Fibroblast of skin of abdomen (primary cell): ENCODE measurements at regions not wholly inside any gene's neighbourhood (a gene's known extent, or its start where the extent isn't known, plus 50 kb on each side); places are given as distances from the start of the nearest gene placed in this dataset.
"Not testable (repeated sequence)": the region's sequence is repeated elsewhere in the genome, so short reads cannot be mapped to it uniquely, and the experiment has no call there.

ENCODE experiments used
- DNase-seq: peaks from one replicate; pipeline ENCODE4 v3.0.0-alpha.2; 2013

- no peak for DNase-seq
Observed at GRCh38 chr15:63434576-63435186, 53.0 kb upstream of the CA12 start.

GRCh38 chr15:63435204-63435820 is 53.7 kb upstream of the CA12 start:
- DNase-seq = no peak

GRCh38 chr15:63436341-63436740 is 54.7 kb upstream of the CA12 start:
- no peak for DNase-seq

DNA sequence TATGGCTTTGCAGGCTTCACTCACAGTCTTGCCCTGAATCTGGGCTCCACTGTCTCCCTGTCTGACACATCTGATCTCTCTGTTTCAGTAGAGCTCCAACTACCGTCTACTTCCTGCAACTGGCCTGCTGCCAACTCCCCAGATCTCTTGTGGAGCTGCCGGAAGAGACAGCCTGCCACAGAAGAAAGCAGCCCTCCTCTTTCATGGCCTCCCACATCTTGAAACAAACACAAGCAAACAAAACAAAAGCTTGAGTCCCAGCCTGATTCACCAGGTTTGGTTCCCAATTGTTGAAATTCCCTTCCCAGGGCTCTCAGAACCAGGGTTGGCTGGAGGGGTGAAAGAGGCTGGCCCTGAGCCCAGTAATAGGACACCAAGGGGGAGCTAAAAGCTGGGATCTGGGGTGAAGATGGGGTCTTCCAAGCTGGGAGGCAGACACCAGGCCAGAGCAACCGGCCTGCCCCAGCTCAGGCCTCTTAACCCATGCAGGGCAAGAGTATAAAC is 55.3 kb upstream of the CA12 start:
- peak; percentile 91 for DNase-seq

DNA sequence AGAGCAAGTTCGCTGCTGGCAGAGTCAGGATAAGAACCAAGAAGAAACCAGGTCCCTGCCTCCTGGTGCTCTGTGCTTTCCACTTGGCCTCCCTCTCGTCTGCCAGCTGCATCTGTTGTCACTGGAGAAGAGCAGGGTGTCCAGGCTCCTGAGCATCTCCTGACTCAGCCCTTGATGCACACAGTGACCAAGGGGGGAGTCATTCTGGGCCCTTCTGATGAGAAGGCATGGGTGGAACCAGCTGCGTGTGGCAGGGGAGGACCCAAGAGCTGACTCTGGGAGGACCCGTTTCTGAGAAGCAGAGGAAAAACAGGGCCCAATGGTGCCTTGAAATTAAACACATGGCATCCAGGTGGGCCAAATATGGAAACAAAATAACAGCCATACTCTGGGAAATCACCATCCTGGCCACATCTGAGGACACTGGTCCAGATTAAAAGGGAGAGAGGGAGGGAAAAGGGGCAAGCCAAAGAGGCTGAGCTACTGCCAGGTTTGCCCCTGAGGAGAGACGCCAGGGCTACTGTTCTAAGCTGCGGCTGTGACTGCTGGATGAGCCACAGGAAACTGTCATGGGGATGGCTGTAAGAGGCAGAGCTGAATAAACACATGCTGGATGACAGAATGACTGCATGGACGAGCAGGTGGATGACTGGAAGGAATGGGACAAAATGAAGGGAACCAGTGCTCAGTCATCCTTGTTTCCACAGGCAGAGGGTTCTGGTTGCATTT is 58.1 kb upstream of the CA12 start:
- peak; percentile 18 for DNase-seq

GRCh38 chr15:63440265-63440648 is 58.6 kb upstream of the CA12 start:
- no peak for DNase-seq

DNA sequence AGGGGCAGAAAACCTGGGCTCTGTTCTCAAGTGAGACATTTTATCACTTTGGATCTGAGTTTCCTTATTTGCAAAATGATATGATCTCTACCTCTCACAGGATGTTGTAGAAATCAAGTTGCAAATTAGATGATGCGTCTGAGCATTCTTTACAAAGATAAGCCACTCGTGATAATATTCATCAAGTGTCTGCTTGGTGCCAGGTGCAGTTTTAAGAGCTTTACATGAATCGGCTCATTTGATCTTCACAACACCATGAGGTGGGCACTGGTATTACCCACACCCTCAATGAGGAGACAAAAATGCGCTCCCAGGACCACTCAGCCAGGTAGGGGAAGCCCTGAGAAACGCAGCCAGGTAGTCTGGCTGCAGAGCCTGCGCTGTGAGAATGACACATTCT is 59.1 kb upstream of the CA12 start:
- DNase-seq = no peak

GRCh38 chr15:63441266-63441665 is 59.6 kb upstream of the CA12 start:
- DNase-seq = no peak

DNA sequence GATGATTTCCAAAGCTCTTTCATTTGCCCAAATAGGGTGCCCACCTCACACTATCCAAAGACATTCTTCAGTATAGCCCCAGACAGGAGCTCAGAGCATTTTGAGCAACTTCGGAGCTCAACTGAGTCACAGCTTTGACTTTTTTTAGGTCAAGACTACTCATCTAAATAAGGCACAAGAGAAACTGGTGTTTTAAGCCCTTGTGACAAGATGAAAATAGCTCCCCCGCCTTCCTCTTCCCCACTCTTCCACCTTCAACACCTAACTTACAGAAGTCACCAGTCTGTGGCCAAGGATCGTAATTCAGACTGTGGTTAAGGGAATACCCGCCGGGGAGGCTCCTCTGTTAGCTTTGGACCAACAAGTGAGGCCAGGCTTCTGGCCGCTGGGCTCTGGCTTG is 60.4 kb upstream of the CA12 start:
- no peak for DNase-seq

DNA sequence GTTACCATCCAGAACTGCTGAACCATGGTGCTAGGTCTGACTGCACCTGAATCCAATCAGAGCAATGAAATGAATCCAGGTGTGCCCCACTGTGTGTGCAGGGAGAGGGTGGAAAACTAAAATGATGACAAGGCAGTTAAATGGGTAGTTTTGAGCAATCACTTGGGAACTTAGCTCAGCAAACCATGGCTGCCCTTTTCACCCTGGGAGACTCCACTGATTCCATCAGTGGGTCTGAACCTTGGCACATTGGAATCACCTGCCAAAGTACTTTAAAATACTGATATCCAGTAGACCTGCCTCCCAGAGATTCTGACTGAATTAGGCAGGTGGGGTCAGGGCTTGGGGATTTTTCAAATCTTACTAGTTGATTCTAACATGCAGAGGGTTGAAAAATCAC is 59.8 kb upstream of the USP3 start:
- DNase-seq = no peak

- DNase-seq = no peak
Observed at GRCh38 chr15:63446255-63446654, 58.1 kb upstream of the USP3 start.

- no peak for DNase-seq
Observed at GRCh38 chr15:63447017-63447676, 57.2 kb upstream of the USP3 start.

DNA sequence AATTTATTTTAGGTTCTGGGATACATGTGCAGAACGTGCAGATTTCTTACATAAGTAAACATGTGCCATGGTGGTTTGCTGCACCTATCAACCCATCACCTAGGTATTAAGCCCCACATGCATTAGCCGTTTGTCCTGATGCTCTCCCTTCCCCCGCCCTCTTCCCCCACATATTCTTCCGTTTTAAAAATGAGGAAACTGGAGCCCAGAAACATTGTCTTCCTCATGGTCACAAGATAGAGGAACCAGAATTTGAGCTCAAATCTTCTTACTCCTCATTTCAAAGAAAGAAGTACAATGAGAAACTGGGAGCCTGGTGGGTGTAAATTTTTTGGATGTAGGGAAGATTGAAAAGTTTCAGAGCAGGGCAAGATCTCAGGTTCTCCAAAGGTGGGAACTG is 56.1 kb upstream of the USP3 start:
- no peak for DNase-seq

DNA sequence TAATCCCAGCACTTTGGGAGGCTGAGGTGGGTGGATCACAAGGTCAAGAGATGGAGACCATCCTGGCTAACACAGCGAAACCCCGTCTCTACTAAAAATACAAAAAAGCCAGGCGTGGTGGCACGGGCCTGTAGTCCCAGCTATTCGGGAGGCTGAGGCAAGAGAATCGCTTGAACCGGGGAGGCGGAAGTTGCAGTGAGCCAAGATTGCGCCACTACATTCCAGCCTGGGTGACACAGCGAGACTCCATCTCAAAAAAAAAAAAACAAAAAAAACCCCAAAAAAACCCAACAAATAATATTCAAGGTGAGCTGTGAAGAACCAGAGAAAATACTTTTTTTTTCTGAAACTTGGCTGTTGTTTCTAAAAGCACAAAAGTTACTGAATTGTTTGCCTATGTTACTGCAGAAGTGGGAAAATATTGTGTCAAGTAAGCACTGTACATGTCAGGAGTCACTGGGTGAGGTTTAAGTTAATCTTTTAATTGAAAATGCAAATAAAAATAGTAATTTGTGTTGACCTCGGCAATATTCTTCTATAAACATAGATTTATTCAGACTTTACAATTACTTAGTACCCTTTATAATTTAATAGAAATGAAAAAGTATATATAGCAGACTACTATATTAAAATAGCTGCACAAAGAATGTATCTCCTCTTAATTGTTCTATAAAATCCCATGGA is 55.4 kb upstream of the USP3 start:
- DNase-seq = not testable (repeated sequence)

DNA sequence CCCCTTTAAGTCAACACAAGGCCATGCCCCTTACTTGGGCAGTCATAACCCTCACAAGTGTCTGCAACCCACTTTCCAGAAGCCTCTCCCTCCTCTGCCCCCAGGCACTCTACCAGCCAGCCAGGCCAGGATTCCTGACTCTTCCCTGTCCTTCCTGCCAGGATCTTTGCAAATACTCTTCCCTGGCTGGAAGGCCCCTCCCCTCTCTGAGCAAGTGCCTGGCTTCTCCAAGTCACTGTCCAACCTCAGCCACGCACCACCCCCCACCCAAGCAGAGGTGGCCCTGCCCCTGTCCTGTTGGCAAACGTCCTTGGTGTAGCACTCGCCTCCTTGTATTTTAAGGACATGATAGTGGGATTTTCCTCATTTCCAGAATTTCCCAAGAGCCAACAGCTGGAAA is 54.7 kb upstream of the USP3 start:
- DNase-seq = peak; percentile 16

DNA sequence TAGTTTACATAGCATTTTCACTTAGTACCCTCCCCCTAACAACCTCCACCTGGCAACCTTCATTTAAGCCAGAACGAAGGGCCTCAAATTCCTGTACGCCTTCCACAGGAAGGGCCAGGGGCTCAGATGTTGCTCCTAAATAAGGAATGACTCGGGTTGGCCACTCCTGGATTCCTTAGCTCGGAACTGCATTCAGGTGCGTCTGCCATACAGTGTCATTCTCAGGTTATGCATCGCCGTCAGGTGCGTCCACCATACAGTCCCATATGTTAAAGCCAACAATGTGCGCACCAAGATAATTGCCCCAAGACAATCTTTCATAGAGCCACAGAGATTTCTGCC is 53.5 kb upstream of the USP3 start:
- no peak for DNase-seq

DNA sequence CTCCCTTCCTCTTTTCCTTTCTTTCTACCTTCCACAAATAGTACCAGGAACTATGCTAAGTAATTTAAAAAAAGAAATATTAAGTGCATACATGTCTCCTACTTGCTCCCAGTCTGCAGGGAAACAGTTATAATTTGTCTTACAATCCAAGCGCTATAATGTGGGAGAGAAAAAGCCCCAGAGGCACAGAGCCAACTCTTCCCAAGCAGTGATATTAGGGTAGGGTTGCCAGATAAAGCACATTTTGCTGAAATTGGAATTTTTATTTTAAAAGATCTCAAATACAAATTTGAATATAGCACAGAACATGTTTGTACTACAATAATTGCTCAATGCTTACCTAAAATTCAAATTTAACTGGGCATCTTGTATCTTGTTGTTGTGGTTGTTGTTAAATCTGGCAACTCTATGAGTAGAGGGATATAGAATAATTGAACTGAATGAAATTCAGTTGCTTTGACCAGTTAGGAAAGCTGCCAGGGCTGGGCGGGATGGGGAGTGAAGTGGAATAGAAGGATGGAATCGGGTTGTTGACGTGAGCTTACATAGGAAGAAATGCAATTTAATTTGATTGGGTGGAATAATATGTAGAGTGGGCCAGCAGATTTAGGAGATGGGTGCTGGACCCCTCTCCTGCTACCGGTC is 52.6 kb upstream of the USP3 start:
- DNase-seq = no peak

GRCh38 chr15:63452552-63453136 is 51.7 kb upstream of the USP3 start:
- no peak for DNase-seq

- DNase-seq = no peak
Observed at GRCh38 chr15:63453186-63453905, 51.0 kb upstream of the USP3 start.

- no peak for DNase-seq
Observed at GRCh38 chr15:63454503-63455211, 49.7 kb upstream of the USP3 start.
